ENCODE measurements at regions not wholly inside any gene's neighbourhood (a gene's known extent, or its start where the extent isn't known, plus 50 kb on each side); places are given as distances from the start of the nearest gene placed in this dataset.

DNA sequence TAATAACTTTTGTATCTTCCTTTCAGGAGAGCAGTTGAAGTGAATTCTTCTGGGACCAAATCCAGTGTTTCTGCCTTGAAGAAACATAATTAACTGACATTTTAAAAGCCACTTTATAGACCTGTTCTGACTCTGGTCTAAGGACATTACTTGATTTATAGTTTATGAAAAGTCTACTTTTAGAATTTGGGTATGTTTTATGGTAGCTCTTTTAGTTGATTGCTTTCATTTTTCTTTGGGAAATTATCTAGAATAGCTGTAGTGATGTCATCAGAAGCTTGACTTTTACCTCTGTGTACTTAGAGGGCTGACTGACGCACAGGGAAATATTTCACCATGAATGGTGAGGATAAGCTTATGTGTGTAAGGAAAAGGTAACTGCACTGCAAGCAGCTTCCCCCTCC is 131.8 kb upstream of the LIMCH1 start:
- Histone ChIP-seq H3K9me3 (ENCODE audit: insufficient read depth, low read length) (no peaks in the 10 kb centered on the region), H3K27me3 (ENCODE audit: low read length) (no peaks in the 10 kb centered on the region), H3K79me2 (ENCODE audit: insufficient read depth, low read length) (no peaks in the 10 kb centered on the region), H3K36me3 (ENCODE audit: low read length) (no peaks in the 10 kb centered on the region), H3K9ac (ENCODE audit: low read length) (no peak overlapping the region), H3F3A (ENCODE audit: insufficient read depth) (no peaks in the 10 kb centered on the region), H4K20me1 (ENCODE audit: low read depth, low read length) (no peaks in the 10 kb centered on the region), H2AFZ (ENCODE audit: low read depth, low read length, severe bottlenecking) (no peak overlapping the region), H3K27ac (ENCODE audit: low read depth, low read length) (no peak overlapping the region), H3K4me2 (ENCODE audit: low read depth, low read length, poor library complexity, severe bottlenecking) (no peak overlapping the region), H3K4me3 (ENCODE audit: insufficient read depth, low read length, poor library complexity, severe bottlenecking) (no peak overlapping the region), H3K9me2 (replicated peaks; ENCODE audit: insufficient read depth, low read length) (no peaks in the 10 kb centered on the region)
- TF ChIP-seq, protein P1, sequence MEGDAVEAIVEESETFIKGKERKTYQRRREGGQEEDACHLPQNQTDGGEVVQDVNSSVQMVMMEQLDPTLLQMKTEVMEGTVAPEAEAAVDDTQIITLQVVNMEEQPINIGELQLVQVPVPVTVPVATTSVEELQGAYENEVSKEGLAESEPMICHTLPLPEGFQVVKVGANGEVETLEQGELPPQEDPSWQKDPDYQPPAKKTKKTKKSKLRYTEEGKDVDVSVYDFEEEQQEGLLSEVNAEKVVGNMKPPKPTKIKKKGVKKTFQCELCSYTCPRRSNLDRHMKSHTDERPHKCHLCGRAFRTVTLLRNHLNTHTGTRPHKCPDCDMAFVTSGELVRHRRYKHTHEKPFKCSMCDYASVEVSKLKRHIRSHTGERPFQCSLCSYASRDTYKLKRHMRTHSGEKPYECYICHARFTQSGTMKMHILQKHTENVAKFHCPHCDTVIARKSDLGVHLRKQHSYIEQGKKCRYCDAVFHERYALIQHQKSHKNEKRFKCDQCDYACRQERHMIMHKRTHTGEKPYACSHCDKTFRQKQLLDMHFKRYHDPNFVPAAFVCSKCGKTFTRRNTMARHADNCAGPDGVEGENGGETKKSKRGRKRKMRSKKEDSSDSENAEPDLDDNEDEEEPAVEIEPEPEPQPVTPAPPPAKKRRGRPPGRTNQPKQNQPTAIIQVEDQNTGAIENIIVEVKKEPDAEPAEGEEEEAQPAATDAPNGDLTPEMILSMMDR (IDR thresholded peaks at IDR 0.05; ENCODE audit: insufficient read depth, low read length, poor library complexity, severe bottlenecking) = no peak
- no peak for TF ChIP-seq EZH2phosphoT487 (conservative IDR thresholded peaks at IDR 0.05; ENCODE audit: low read length)

DNA sequence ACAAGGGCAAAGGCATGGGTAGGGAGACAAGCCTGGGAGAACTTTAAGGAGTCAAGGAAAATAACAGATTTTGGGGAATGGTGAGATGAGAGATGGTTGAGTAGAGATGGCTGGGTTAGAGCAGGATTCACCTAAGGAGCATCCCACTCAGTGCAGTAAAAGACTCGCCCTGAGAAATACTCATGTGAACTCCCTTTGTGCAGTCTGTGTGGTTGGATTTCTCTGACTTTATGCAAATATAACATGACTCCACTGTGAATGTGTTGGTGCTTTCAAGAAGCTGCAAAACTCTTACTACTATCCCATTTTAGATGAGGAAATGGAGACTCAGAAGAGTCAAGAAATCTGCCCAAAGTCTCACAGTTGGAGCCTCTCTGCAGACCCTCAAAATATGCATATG is 129.8 kb upstream of the LIMCH1 start:
- TF ChIP-seq, protein P1 (IDR thresholded peaks at IDR 0.05; ENCODE audit: insufficient read depth, low read length, poor library complexity, severe bottlenecking) = no peak
- TF ChIP-seq EZH2phosphoT487 (conservative IDR thresholded peaks at IDR 0.05; ENCODE audit: low read length) = no peak

DNA sequence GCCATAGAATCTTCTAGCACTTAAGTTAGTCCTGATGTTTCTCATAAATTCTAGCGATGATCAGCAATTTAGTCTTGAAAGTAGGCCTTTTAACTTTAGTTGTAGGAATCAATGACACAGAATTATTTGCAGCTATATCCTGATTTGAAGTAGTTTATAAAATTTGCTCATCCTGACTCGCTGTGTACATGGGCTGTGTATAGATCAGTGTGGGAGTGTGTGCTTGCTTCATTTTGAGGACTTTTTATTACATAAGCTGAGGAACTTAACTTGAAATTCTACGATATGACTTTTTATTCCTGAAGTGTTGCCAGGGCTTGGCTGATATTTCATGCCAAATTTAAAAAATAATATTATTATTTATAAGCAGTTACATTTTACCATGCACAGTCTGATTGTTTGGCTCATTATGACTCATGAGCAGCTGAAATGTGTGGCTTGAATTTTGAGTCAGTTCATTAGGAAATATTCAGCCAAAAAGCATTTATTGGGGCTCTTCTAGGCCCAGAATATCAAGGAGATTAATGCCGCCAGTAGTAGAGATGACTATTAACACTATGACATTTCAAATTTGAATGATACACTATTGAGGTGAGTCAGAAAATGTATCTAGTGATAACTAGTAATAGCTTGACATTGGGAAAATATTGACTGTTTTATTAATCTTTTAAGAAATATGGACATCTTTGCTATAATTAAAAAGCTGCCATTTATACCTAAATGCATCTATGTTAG is 128.9 kb upstream of the LIMCH1 start:
- Histone ChIP-seq H3K9ac (ENCODE audit: low read length) (no peak overlapping the region), H3K9me3 (ENCODE audit: insufficient read depth, low read length) (no peaks in the 10 kb centered on the region), H3K9me2 (replicated peaks; ENCODE audit: insufficient read depth, low read length) (no peaks in the 10 kb centered on the region), H3F3A (ENCODE audit: insufficient read depth) (no peaks in the 10 kb centered on the region), H3K36me3 (ENCODE audit: low read length) (no peaks in the 10 kb centered on the region), H2AFZ (ENCODE audit: low read depth, low read length, severe bottlenecking) (no peak overlapping the region), H3K79me2 (ENCODE audit: insufficient read depth, low read length) (no peaks in the 10 kb centered on the region), H3K4me3 (ENCODE audit: insufficient read depth, low read length, poor library complexity, severe bottlenecking) (no peak overlapping the region), H3K27me3 (ENCODE audit: low read length) (no peaks in the 10 kb centered on the region), H3K4me2 (ENCODE audit: low read depth, low read length, poor library complexity, severe bottlenecking) (no peak overlapping the region), H4K20me1 (ENCODE audit: low read depth, low read length) (no peaks in the 10 kb centered on the region), H3K27ac (ENCODE audit: low read depth, low read length) (no peak overlapping the region)
- TF ChIP-seq, protein P1 (IDR thresholded peaks at IDR 0.05; ENCODE audit: insufficient read depth, low read length, poor library complexity, severe bottlenecking) = no peak
- TF ChIP-seq EZH2phosphoT487 (conservative IDR thresholded peaks at IDR 0.05; ENCODE audit: low read length) = no peak

More for the DNA sequence above, 129.8 kb upstream of the LIMCH1 start:
- no peaks in the 10 kb centered on the region for H3K27me3 ChIP-seq (ENCODE audit: low read length)
- no peak overlapping the region for H3K4me3 ChIP-seq (ENCODE audit: insufficient read depth, low read length, poor library complexity, severe bottlenecking)
- H2AFZ ChIP-seq (ENCODE audit: low read depth, low read length, severe bottlenecking) = no peak overlapping the region
- H3K4me2 ChIP-seq (ENCODE audit: low read depth, low read length, poor library complexity, severe bottlenecking) = no peak overlapping the region
- no peaks in the 10 kb centered on the region for H3K79me2 ChIP-seq (ENCODE audit: insufficient read depth, low read length)
- no peak overlapping the region for H3K9ac ChIP-seq (ENCODE audit: low read length)
- no peaks in the 10 kb centered on the region for H3K9me3 ChIP-seq (ENCODE audit: insufficient read depth, low read length)
- H3K27ac ChIP-seq (ENCODE audit: low read depth, low read length) = no peak overlapping the region
- no peaks in the 10 kb centered on the region for H4K20me1 ChIP-seq (ENCODE audit: low read depth, low read length)
- H3K36me3 ChIP-seq (ENCODE audit: low read length) = no peaks in the 10 kb centered on the region
- no peaks in the 10 kb centered on the region for H3F3A ChIP-seq (ENCODE audit: insufficient read depth)
- no peaks in the 10 kb centered on the region for H3K9me2 ChIP-seq (replicated peaks; ENCODE audit: insufficient read depth, low read length)
